GM21737 (cell line): ENCODE measurements at regions not wholly inside any gene's neighbourhood (a gene's known extent, or its start where the extent isn't known, plus 50 kb on each side); places are given as distances from the start of the nearest gene placed in this dataset.
"Not testable (repeated sequence)": the region's sequence is repeated elsewhere in the genome, so short reads cannot be mapped to it uniquely, and the experiment has no call there.

Experiments
- ATAC-seq: cut with Tn5 transposase; IDR thresholded peaks from one replicate; pipeline ENCODE4 v1.9.1; 2021; ENCODE audit warnings: mild to moderate bottlenecking, moderate library complexity; ENCODE audit not compliant: unreplicated experiment

DNA sequence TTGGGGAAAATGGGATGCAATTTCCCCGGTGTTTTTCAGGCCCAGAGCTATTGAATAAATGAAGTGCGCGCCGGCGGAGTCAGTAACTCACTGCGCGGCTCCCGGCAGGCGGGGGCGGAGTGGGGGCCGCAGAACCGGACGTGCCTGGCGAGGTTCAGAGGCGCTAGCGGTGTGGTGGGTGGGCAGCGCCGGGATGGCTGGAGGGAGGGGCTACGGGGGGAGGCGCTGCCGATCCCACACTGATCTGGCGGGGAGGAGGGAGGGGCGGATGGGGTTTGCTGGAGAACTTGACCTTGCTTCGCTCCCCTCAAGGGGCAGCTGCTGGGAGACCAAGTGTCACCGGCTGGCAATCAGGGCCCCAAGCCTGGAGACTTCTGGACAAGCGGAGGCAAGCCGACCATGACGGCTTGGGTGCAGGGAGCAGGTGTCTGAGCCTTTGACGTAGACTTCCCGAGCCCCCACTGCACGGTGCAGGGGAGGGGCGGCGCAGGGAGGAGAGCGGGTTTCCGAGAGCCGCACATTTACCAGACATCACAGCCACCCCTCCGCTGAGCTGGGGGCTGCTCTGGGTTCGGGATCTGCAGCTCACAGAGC, 174.1 kb upstream of the RTL1 start:
- no peak for ATAC-seq

DNA sequence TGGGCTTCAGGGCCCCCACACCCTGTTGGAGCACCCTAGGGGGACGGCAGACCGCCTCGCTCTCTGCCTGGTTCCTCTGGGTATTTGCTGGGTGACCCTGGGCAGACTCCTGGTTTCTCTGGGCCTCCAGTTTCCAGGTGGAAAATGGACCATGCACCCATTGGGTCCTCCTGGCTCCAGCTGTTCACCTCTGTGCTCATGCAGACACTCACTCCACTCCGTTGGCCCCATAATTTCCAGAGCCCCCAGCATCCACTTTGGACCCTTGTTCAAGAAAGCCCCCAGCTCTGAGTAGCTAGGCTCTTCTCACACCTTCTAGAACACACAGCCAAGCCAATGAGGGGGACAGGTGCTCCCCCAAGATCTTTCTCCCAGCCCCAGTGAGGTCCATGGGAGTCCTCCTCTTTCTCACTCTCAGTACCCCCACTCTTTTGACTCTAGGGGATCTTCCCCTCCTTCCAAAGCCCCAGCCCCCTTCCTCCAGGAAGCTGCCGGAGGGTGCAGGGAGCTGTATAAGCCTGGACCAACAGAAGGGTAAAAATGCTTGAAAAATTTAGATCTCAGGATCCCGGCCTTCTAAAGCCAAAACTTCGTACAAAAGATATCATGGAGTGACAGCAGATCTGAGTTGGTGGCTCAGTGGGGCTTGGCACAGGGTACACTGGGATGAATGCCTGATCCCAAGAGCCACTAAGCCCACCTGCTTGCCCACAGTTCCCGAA, 174.8 kb upstream of the RTL1 start:
- ATAC-seq: no peak

- no peak for ATAC-seq
Measured at GRCh38 chr14:101078892-101079221, 175.3 kb upstream of the RTL1 start.

DNA sequence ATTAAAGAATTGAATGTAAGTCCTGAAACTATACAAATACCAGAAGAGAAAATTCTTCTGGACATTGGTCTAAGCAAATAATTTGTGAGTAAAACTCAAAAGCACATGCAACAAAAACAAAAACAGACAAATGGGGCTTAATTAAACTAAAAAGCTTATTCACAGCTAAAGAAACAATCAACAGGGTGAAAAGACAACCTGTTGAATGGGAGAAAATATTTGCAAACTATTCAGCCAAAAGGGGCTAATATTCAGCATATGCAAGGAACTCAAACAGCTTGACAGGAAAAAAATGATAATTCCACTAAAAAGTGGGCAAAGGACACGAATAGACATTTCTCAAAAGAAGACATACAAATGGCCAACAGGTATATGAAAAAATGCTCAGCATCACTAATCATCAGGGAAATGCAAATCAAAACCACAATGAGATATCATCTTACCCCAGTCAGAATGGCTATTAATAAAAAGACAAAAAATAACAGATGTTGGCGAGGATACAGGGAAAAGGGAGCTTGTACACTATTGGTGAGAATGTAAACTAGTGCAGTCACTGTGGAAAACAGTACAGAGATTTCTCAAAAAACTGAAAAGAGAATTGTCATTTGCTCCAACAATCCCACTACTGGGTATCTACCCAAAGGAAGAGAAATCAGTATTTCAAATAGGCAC, 177.5 kb upstream of the RTL1 start:
- no peak for ATAC-seq

- no peak for ATAC-seq
Measured at GRCh38 chr14:101082036-101082435, 178.5 kb upstream of the RTL1 start.

DNA sequence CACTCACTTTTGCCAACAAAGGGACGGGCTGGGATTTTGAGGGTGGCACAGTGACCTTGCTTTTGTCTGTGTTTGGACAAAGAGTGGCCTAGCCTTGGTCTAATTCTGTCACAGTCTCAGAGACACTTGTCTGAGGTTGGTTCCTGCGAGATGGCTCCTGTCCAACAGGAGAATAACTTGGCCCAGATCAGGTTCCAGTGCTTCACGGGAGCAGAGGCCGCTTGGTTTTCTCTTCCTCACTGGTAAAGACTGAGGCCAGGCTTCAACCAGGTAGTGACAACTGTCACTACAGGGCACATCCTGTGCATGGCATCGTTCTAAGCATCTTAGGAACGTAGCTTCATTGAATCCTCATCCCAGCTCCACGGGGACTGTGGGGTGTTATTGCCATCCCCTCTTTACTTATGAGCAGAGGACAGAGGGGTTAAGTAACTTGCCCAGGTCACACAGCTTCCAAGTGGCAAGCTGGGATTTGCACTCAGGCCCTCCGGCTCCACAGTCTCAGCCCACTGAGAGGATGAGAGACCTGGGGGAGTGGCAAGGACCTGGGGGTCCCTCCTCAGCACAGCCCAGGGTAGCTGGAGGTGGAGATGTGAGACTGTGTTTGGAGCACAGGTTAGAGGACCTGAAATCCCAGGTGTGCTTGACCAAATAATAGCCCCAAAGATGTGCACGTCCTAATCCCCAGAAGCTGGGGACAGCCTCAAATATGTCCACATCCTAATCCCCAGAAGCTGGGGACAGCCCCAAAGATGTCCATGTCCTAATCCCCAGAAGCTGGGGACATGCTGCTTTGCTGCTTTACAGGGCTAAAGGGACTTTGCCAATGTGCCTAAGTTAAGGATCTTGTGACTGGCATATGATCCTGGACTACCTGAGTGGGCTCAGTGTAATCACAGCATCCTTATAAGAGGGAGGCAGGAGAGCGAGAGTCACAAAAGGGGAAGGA, 179.2 kb upstream of the RTL1 start:
- ATAC-seq: no peak

- no peak for ATAC-seq
Measured at GRCh38 chr14:101083564-101084435, 180.3 kb upstream of the RTL1 start.

DNA sequence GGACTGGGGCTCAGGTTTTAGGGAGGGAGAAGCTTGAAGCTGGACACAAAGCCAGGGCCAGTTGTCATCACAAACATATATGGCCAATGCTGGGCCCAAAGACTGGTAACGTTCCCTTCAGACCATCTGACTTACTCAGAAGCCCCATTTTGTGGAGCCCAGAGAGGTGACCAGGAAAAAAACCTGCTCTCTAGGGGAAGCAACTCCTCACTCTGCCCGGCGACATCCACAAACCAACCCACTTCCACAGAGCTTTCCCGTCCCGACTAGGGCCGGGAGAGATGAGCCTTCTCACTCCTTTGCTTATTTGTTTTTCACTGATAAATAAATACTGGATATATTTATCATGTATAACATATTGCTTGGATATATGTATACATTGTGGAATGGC, 180.9 kb upstream of the RTL1 start:
- ATAC-seq: no peak

DNA sequence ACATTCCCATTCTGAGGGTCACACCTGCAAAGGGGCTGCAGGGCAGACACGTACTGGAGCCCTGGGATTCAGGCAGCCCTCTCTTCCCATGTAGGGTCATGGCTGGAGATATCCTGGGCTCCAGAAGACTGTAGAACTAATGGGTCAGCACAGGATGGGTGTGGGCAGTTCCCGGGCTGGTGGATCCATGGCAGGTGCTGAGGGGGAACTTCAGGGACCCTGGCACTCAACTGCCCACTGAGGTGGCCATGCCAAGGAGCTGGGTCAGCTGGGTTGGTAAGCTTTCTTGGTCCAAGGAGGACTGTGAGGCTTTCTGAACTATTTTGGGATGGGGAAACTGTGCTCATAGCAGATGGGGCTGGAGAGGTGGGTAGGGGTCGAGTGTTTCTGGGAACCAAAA, 183.4 kb upstream of the RTL1 start:
- no peak for ATAC-seq

DNA sequence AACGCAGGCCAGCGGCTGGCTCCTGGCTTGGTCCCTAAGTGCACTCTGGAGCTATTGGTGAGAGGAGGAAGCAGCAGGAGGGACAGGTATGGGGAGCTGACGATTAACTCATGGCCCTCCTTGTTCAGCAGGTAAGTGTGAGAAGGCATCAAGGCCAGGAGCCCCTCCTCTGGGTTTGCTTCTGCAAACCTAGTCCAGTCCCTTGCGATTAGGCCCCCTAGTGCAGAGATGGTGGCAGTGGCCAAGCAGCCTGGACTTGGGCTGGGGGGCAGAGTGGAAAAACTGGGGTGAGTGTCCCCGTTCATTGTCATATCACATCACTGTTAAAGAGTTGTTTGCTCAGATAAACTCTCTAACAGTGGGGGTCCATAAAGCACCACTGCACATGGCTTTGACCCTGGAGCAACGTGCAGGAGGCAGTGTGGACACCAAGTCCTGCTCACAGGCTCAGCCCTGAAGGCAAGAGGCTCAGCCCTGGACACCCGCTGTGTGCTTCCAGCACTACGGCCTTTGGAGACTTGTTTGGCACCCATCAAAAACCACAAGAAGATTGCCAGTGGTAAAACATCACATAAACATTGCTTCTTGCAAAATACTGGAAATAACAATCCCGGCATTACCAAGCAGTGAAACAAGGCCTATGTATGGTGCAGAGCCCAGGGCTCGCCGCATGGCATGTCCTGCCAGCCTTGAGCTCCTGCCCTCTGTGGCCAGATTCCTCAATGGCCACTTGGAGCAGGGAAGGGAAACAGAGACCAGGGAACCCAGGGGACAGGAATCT, 184.3 kb upstream of the RTL1 start:
- ATAC-seq: no peak

DNA sequence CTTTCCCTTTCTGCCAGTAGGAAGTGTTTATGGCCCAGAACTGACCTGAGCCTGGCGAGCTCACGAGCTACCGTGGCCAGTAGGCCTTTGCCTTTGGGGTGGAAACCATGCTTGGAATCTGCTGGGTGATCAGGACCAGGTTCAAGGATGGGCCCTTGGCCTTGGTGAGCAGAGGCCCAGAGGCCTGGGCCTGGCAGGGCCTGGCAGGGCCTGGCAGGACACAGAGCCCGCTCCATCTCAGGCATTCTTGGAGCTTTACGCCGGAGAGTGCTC, 184.8 kb upstream of the RTL1 start:
- no peak for ATAC-seq

DNA sequence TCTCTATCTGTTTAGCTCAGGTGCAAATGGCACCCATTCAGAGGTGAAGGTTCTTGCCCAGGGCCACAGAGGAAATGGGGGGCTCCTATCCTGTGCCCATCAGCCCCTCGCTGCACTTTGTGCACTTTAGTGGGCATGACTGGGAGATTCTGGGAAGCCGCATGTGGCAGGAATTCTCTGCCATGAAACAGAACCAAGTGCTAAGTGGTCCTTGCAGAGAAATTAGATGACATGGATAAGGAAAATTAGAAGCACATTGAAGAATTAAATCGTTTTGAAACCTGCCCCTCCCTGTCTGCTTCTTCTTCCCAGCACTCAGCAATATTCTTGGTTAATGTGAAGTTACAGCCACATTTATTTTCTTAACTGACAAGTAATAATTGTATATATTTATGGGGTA, 185.2 kb upstream of the RTL1 start:
- ATAC-seq: no peak

DNA sequence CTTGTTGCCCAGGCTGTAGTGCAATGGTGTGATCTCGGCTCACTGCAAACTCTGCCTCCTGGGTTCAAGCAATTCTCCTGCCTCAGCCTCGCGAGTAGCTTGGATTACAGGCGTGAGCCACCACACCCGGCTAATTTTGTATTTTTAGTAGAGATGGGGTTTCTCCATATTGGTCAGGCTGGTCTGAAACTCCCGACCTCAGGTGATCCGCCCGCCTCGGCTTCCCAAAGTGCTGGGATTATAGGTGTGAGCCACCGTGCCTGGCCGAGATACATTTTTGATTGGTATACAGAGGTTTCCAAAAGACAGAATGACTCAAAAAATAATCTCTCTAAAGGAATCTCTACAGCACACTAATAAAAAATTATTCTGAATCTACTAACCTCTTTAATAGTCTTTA, 187.0 kb upstream of the RTL1 start:
- not testable (repeated sequence) for ATAC-seq

GRCh38 chr14:101090976-101091375, 187.5 kb upstream of the RTL1 start:
- ATAC-seq: no peak

DNA sequence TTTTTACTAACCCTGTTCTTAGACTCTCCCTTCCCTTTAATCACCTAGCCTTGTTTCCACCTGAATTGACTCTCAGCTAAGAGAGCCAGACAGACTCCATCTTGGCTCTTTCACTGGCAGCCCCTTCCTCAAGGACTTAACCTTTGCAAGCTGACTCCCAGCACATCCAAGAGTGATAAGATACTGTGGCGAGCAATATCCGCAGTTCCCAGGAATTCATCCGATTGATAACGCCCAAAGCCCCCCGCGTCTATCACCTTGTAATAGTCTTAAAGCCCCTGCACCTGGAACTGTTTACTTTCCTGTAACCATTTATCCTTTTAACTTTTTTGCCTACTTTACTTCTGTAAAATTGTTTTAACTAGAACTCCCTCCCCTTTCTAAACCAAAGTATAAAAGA, 191.4 kb upstream of the RTL1 start:
- ATAC-seq: not testable (repeated sequence)

DNA sequence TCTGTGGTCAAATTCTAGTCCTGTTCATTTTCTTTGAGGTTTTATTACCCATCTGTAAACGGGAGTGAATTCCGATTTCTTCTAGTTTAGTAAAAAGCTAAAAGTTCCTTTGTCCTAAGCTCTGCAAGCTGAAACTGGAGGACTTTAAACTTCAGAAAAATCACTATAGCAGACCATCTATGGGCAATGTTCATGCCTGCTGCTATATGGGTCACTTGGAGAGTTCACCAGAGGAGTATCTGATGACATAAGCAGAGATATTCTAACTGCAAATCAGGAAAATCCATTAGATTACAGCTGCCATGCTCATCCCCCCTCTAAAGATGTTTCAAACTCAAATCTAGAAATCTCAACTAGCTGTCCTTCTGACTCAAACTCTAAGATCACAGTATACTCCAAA, 193.0 kb upstream of the RTL1 start:
- ATAC-seq: no peak

DNA sequence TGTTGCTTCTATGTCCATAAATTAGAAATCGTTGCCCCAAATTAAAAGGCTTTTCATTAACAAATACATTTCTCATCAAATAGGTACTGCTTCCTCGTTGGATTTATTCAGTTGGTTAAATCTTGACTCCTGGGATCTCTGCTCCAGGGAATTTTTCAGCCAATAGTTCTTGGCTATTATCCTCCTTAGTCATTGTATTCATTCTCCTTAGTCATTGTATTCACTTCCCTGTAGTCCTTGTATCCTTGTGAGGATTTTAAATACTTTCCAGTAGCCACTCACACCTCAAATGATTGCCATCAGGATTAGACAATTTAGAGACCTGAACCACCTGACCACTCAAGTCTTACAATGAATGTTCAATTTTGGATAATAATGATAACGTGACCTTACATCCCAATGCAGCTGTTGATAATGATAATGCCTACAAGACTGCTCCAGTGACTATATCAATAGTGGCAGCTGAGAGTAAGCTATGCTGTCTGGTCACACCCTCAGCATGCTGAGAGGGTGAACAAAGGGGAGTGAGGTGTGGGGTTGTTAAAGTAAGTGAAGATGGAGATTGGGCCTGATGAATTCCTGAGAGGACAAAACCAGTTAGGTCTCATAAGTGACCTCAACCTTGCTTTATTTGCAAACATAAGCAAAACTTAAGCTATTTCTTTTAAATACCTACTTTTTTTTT, 193.7 kb upstream of the RTL1 start:
- ATAC-seq: no peak

DNA sequence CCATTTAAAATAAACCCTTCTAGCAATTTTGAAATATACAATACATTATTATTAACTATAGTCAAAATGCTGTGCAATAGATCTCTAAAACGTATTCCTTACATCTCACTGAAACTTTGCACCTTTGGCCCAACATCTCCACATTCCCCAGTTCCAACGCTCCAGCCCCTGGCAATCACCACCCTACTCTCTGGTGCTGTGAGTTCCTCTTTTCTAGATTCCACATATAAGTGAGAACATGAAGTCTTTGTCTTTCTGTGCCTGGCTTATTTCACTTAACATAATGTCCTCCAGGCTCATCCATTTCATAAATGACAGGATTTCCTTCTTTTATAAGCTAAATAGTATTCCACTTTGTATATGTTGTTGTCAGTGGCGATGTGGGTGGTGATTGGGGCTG, 194.7 kb upstream of the RTL1 start:
- no peak for ATAC-seq

DNA sequence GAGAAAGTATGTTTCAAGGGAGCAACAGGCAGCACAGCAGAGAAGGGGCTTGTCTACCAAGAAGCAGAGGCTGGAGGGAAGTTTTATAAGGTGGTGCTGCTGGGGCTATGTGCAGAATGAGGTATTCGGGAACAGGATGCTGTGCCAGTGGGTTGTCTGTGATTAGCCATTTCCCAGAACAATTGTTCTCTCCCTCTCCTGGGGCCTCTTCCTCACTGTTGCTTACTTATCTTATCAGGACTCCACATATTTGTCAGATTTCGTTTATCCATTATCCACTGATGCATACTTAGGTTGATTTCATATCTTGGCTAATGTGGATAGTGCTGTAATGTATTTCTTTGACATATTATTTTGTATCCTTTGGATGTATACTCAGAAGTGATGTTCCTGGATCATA, 195.1 kb upstream of the RTL1 start:
- no peak for ATAC-seq
